AG09309 (cell line): ENCODE measurements at regions not wholly inside any gene's neighbourhood (a gene's known extent, or its start where the extent isn't known, plus 50 kb on each side); places are given as distances from the start of the nearest gene placed in this dataset.

Experiments
- DNase-seq: peaks from one replicate; pipeline ENCODE4 v3.0.0-alpha.2; 2010; ENCODE audit warnings: low read depth
- H3K4me3 ChIP-seq: 2 replicates; pipeline ENCODE4 v1.5.1; 2011; ENCODE audit warnings: mild to moderate bottlenecking, low read depth, low read length, moderate library complexity; ENCODE audit not compliant: control insufficient read depth
- TF ChIP-seq, protein P1 (sequence below): IDR thresholded peaks from 2 replicates; pipeline ENCODE4 v1.5.1; 2011; ENCODE audit warnings: mild to moderate bottlenecking, low read depth, low read length, inconsistent platforms; ENCODE audit not compliant: insufficient read depth, control insufficient read depth; ENCODE audit errors: missing control alignments

- TF ChIP-seq, protein P1, sequence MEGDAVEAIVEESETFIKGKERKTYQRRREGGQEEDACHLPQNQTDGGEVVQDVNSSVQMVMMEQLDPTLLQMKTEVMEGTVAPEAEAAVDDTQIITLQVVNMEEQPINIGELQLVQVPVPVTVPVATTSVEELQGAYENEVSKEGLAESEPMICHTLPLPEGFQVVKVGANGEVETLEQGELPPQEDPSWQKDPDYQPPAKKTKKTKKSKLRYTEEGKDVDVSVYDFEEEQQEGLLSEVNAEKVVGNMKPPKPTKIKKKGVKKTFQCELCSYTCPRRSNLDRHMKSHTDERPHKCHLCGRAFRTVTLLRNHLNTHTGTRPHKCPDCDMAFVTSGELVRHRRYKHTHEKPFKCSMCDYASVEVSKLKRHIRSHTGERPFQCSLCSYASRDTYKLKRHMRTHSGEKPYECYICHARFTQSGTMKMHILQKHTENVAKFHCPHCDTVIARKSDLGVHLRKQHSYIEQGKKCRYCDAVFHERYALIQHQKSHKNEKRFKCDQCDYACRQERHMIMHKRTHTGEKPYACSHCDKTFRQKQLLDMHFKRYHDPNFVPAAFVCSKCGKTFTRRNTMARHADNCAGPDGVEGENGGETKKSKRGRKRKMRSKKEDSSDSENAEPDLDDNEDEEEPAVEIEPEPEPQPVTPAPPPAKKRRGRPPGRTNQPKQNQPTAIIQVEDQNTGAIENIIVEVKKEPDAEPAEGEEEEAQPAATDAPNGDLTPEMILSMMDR: no peak
- no peak for DNase-seq
- H3K4me3 ChIP-seq: no peak overlapping the region
Measured at GRCh38 chr20:22810626-22811569, 224.2 kb upstream of the SSTR4 start.

DNA sequence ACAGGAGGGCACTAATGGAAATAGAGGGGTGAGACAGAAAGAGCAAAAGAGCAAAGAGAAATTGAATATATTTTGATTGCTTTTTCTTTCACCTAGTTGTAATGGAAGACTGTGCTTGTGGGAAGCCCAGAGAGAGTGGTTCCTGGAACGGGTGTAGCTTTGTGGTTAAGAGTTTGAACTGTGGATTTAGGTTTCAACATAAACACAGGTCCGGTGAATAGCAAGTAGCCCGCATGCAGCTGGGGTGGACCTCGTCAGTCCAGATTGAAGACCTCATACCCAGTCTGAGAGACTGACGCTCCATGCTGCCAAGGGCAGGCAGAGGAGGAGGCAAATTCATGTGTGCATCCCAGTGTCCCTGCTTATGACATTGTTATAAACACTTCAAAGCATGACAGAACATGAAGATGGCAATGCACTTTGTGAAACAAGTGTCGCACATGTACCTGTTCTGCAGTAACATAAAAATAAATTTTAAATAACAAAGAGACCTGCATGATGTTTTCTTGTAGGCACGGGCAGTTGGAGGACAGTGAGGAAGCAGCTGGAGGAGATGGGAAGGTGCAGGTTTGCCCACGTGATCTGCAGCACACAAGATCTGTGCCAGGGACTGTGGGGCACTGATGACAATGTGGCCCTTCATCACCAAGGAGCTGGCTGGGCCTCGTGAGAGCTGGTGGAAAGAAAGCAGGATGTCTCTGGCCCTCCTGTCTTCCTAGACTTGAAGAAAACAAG, 220.5 kb upstream of the SSTR4 start:
- TF ChIP-seq, protein P1: no peak
- DNase-seq: no peak
- no peak overlapping the region for H3K4me3 ChIP-seq

GRCh38 chr20:22815206-22815551, 219.9 kb upstream of the SSTR4 start:
- no peak overlapping the region for H3K4me3 ChIP-seq
- no peak for DNase-seq
- TF ChIP-seq, protein P1: no peak

DNA sequence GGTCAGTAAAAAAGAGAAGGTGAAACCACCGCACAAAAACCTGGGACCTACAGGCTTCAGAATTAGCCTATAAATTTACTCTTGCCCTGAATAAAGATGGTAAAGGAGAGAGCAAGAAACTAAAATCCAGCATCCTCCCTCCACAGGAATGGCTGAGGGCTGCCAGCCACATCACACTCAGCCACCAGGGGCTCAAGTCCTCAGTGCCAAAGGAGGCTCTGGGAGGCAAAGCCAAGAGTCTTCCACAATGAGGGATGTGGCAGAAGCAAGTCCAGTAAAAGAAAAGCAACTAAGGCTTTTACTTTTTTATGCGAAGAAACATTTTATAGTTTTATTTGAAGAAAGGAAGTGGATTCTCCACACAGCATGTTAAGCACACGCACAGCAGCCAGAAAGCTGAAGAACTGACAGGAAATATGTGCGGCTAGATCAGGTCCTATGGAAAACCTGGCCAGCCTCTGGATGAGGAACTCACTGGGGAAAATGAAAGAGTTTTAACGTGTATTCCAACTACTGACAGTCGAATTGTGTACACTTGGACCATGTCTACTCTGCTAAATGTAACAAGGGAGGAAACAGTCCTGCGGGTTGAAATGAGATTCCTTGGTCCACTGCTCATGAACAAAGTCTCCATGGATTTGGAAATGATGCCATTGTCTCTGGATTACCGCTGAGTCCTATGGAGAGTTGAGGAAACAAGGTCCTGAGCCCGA, 219.4 kb upstream of the SSTR4 start:
- TF ChIP-seq, protein P1: no peak

DNA sequence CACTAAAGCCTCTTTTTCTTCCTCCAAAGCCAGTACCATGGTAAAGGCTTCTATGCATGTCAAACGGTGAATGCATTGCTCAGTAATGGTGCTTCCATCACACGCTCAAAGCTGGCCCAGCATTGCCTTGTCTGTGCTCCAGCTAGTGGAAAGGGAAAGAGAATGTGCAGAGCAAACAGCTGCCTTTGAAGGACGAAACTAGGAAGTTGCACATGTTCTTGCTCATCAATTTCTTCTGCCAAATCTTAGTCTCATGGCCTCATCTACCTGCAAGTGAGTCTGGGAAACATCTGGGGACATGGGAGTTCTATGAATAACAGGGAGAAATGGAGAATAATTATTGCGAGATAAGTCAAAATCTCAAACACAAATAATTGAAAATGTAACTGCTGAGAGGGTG, 216.5 kb upstream of the SSTR4 start:
- no peak overlapping the region for H3K4me3 ChIP-seq
- no peak for DNase-seq
- TF ChIP-seq, protein P1: no peak

More for the DNA sequence above, 219.4 kb upstream of the SSTR4 start:
- no peak overlapping the region for H3K4me3 ChIP-seq
- no peak for DNase-seq

- no peak overlapping the region for H3K4me3 ChIP-seq
- no peak for DNase-seq
- TF ChIP-seq, protein P1: no peak
Measured at GRCh38 chr20:22819112-22819511, 216.0 kb upstream of the SSTR4 start.
